Renal cortex interstitium (tissue), 11 donors: ENCODE measurements at regions not wholly inside any gene's neighbourhood (a gene's known extent, or its start where the extent isn't known, plus 50 kb on each side); places are given as distances from the start of the nearest gene placed in this dataset.
"Not testable (repeated sequence)": the region's sequence is repeated elsewhere in the genome, so short reads cannot be mapped to it uniquely, and the experiment has no call there.

Experiments used
- DNase-seq, 11 donors: peaks; one replicate each; pipeline ENCODE4 v3.0.0-alpha.2; 2013; ENCODE audit warnings: low read depth in 9 of 11, low spot score in 4 of 11; ENCODE audit errors: extremely low read depth in 1 of 11

DNA sequence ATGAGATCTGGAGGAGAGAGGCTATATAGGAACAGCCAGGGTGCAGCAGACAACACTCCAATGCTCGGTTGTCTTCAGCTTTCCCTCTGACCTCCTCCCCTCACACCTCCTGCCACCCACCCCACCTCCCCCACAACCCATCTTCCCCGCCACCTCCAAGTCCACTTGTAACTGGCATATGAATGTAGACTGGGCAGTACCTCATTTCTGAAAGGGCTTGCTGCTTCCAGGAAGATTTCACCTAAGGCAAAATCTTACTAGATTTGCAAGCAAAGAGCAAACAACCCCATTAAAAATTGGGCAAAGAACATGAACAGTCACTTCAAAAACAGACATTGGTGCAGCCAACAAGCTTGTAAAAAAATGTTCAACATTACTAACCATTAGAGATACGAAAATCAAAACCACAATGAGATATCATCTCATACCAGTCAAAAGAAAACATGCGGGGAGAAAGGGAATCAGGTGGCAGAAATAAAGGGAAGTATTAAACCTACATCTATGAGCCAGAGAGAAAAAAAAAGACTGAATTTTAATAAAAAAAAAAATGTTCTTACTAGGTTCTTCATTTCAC is 164.6 kb upstream of the C1GALT1 start:
- DNase-seq: no peak

DNA sequence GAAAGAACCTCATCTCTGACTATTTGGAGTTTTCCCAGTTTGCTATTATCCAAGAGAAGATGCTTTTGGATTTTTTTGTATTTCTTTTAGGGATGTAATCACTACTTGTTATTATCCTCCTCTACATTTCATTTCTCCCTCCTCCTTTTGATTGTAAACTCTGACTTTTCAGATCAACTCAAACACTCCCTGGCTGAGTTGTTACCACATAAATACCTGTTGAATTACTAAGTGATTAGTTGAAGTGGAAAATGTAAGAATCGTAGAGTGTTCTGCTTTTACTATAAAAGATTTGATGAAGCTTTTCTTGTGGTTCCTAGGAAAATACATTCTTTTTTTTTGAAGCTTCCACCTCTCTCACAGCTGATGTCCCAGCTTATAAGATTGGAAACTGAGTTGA is 164.1 kb upstream of the C1GALT1 start:
- DNase-seq: no peak

DNA sequence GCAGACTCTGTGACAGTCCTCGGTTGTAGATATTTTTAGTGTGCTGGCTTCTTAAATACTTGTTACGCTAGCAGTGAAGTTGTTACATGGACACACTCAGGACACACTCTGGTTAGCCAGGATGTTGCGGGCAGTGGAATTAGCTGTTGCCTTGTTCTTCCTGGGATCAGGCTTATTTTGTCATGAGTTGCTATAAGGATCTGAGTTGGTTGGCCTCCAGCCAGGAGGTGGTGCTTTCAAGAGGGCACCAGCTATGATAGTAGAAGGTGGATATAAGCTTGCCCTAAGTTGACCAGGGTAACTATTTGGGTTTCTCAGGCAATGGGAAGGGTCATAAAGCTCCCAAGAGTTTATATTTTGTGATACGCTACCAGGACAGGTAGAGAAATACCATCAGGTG is 150.1 kb upstream of the C1GALT1 start:
- DNase-seq: no peak

DNA sequence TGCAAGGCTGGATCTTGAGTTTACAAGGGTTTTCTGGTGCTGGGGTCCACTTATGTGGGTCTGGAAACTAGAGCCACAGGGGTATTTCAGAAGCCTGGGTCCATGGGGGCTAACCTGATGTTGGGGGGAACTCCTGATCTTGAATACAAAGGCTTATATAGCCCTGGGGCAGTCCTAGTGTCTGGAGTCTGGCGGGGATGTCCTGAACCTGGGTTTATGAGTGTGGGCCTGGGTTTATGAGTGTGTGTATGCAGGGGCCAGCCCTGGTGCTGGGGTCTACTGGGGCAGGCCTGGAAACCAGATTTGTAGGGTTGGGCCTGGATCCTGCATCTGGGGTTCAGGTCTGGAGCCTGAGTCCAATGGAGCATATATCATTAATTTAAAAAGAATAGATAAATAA is 146.5 kb upstream of the C1GALT1 start:
- DNase-seq: no peak

DNA sequence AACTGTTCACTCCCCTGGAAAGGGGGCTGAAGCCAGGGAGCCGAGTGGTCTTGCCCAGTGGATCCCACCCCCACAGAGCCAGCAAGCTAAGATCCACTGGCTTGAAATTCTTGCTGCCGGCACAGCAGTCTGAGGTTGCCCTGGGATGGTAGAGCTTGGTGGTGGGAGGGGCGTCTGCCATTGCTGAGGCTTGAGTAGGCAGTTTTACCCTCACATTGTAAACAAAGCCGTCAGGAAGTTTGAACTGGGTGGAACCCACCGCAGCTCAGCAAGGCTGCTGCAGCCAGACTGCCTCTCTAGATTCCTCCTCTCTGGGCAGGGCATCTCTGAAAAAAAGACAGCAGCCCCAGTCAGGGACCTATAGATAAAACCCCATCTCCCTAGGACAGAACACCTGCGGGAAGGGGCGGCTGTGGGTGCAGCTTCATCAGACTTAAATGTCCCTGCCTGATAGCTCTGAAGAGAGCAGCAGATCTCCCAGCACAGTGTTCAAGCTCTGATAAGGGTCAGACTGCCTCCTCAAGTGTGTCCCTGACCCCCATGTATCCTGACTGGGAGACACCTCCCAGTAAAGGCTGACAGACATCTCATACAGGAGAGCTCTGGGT is 140.0 kb upstream of the C1GALT1 start:
- DNase-seq: not testable (repeated sequence)

DNA sequence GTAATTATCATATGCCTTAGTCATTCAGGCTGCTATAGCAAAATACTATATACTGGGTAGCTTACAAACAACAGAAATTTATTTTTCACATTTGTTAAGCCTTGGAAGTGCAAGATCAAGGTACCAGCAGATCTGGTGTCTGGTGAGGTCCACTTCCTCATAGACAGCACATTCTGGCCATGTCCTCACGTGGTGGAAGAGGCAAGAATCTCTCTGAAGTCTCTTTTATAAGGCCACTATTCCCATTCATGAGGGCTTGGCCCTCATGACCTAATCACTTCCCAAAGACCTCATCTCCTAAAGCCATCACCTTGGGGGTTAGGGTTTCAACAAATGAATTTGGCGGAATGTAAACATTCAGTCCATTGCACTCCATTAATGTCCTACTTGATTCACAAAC is 137.5 kb upstream of the C1GALT1 start:
- DNase-seq: no peak

DNA sequence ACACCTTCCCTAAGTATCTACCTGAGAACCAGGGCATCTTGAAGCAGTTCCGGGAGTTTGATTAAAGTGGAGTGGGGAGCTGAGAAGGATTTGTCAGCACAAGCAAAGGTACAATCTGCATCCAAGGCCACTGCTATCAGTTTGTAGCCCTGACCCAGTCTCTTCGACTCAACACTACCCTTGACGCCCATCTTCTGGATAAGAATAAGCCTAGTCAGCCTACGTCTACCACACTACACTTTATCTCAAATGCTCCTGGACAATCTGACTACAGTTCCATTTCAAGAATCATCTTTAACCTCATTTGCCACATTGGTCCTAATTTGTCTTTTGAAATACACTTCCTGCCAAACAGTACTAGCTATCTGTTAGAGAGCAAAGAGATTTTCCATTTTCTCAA is 134.1 kb upstream of the C1GALT1 start:
- DNase-seq: no peak

DNA sequence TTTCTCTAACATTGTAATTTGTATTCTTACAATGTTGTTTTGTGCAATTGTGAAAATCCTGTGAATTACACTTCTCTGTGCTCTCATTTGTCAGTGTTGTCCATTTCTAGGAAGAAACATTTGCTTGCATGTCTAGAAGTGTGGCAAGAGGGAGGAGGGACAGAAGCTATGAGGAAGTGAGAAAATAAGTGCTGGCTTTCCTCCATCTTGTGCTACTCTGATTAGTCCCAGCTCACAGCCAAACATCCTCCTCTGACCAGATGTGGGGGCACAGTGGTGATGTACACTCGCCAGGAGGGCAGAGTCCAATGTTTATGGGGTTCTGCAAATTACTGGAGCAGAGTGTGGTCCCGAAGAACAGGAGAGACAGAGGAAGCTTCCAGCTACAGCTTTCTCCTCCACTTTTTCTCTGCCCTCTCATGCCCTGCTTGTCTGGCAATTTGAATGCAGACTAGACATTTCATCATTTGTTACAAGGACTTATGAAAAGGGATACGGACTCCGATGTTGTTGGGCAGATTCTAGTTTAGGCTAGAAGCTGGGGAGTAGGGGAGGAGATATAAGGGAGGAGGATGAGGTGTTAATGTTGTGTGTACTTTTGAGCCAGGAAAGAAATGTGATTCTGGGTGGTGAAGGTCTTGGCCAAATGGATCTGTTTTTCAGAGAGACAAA is 131.0 kb upstream of the C1GALT1 start:
- no peak for DNase-seq

DNA sequence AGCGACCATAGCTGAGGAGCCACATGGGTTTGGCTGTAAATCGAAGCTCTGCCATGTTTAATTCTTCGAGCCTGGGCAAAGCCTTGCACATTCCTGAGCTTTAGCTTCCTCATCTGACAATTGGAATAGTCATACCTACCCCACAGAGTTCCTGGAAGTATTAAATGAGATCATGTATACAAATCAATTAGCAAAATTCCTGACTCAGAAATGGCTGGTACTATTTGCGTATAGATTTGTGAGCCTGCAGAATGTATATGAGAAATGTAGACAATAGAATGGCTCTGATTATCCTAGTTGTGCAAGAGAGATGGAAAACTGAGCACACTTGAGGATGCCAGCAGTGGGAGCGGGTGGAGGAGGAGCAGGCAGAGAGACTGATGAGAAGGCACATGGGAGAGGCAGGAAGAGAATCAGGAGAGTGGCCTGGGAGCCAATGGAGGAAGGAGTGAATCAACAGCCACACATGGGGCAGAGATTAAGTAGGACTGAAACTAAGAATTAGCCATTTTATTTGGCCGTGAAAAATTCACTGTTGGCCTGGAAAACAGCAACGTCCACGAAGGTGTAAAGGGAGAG is 128.0 kb upstream of the C1GALT1 start:
- no peak for DNase-seq

DNA sequence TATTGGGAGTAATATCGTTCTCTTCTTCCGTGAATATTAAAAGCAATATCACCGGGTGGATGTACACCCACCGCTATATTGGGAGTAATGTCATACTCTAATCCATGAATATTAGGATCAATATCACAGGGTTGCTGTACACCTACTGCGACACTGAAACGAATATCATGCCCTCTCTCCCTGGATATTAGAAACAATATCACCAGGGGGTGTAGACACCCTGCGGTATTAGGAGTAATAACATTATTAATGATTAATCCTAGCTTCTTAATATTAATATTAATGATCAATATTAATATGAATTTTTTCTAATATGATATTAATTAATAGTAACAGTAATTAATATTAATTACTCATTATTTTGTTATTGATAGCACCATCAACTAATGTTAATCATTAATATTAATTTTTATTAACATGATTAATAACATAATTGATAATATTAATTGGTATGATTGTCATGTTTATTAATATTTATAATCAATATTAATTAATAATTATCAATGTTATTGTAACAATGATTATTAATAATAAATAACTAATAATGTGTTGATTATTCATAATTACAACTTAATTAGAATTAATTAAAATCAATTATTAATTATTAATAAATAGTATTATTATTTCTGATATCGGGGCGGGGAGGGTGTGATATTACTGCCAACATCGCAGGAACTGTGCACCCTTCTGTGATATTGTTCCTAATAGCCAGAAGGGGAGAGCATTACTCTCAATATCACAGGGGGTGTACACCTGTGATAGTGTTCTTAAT is 121.3 kb upstream of the C1GALT1 start:
- no peak for DNase-seq

DNA sequence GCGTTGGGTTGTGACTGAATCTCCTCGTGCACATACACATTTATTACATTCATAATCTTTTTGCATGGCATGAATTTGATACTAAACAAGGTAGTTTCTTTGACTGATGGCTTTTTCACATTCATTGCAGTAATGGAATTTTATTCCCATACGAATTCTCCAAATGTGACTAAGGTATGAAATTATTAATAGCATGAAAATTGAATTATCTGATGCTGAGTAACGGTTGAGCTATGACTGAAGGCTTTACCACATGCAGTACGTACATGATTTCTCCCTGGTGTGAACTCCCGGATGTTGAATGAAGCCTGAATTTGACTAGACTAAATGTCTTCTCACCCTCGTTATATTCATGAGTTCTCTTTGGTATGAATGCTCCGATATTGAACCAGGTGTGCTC is 104.4 kb upstream of the C1GALT1 start:
- no peak for DNase-seq

DNA sequence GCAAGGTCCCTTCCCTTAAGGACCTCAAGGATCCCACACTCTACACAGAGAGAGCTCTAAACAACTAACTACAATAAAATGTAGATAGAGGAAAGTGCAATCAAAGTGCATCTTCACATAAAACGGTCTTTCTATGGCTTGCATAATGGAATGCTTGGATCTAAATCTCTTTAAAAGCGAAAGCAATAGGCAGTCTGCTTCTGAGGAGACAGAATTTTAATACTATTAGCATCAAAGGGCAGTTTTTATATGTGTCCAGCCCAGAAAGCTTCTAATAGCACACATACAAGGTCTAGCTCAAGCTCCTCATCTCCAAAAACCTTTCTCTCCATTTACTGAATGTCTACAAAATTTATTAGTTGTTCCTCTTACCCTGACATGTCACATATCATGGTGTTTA is 101.5 kb upstream of the C1GALT1 start:
- DNase-seq: no peak

DNA sequence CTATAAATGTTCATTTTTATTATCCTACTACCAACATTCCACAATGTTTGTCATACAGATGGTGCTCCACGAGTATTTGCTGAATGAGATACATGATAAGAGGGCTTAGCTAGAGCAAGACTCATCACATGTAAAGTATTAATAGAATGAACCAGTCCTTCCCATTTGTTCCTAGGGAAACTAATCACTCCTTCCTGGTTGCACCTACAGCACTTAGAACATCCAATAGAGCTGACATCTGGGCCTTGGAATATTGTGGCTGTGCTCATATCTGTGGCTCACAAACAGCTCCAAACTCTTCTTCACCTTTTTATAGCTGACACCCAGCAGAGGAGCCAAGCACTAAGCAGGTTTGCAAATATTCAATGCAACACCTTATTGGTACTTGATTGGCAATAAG is 91.9 kb upstream of the C1GALT1 start:
- no peak for DNase-seq

DNA sequence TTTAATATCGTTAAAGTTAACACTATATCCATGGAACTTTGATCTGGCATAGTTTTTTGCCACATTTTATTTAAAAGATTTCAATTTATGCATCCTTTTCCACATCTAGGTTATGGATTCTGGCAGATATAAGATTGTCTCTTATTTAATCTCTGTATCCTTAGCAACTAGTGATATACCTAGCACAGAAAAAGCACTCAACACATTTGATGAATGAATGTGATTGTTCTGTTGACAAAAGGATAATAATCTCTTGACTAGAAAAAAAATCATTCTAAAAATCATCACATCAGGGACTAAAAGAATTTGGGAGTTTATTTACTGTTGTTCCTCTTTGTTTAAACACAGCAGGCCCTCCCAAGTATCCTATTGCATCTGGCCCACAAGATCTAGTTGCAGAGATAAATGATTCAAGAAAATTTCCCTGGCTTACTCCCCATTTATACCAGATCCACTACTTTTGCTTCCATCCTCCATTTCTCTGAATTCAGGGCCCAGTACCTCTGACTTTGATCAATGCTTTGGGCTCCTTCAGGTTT is 84.0 kb upstream of the C1GALT1 start:
- no peak for DNase-seq

DNA sequence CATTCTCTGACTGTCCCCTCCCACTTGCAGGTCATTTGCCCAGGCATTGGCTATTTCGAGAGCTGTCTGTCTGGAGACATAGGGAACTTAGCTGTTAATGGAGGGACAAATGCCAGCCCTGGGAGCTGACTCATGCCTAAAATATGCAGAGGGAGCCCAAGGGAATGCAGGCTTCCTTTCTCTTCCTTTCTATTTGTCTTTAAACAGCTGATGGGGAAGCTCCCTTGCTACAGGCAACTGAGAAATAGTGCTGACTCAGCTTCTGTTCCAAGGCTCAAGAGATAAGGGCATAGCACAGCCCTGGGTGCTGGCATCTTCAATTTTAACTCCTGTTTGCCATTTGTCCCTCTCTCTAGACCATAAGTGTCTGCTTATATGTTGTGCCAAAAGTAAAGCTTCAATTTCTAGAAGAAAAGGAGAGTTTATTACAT is 82.7 kb upstream of the C1GALT1 start:
- DNase-seq: peak; percentile 27 to 75 (median 47)

DNA sequence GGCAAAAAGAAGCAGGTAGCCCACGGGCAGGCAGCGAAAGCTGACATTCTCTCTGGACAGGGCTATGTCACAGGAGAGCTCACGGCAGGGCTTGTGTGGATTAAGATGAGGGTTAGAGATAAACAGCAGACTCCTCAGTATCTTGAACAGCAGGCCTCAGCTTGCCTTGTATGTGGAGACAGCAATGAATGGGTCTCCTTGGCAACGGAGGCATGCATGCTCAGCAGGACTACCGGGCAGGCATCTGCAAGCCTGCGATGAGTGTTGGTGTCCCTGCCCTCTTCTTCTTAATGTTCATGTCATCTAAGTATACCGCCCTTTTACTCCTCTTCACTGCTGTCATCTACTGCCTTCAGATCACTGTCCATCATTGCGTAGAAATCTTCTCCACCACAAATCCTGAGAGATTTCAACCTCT is 81.9 kb upstream of the C1GALT1 start:
- no peak for DNase-seq

DNA sequence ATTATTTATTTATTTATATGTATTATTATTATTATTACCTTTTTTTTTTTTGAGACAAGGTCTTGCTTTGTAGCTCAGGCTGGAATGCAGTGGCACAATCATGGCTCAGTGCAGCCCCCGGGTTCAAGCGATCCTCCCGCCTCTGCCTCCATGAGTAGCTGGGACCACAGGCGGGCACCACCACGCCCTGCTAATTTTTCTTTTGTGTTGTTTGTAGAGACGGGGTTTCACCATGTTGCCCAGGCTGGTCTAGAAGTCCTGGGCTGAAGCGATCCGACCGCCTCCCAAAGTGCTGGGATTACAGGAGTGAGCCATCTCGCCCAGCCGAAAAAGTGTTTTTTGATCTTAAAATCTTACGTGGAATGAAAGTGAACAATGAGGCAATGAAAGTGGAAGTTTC is 79.4 kb upstream of the C1GALT1 start:
- no peak for DNase-seq

DNA sequence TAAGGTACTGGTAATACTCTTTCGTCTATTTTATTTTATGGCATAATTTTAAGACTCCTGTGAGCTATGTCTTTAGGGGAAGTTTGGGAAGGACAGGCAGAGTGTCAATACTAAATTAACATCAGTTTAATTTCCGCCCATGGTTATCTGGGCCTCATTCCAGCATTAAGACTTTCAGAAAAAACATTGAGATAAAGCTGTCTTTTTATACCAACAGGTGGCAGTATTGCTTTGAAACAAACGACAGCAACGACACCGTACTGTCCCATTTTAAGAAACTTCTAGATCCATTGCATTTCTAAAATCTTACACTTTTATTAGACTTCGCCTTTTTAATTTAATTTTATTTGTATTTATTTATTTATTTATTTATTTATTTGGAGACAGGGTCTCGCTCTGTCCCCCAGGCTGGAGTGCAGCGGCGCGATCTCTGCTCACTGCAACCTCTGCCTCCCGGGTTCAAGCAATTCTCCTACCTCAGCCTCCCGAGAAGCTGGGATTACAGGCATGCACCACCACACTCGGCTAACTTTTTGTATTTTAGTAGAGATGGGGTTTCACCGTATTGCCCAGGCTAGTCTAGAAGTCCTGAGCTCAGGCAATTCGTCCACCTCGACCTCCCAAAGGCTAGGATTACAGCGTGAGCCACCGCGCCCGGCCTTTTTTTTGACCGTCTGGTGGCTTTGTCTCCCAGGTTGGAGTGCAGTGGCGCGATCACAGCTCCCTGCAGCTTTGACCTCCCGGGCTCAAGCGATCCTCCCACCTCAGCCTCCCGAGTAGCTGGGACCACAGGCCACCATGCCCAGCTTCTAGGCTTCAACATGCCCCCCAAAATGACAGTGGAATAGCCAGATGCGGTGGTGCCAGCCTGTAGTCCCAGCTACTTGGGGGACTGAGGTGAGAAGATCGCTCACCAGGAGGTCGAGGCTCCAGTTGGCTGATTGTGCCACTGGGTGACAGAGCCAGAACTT is 78.7 kb upstream of the C1GALT1 start:
- peak in 10 of 11 donors; percentile 12 to 48 (median 26) for DNase-seq
